ENCODE measurements at regions not wholly inside any gene's neighbourhood (a gene's known extent, or its start where the extent isn't known, plus 50 kb on each side); places are given as distances from the start of the nearest gene placed in this dataset.

GRCh38 chrX:1914606-1915365, 299.9 kb downstream of the ASMT start:
- Histone ChIP-seq H3K27me3 (replicated peaks in 1 of 4; ENCODE audit: control extremely low read depth in 1 of 4, control insufficient read depth in 3 of 4, insufficient read depth in 4 of 4, low read length in 3 of 4) (peaks cover 0 to 5% (median 1%) of the 10 kb centered on the region in 4 experiments), H3K79me2 (ENCODE audit: control insufficient read depth, insufficient read depth, low read length) (no peaks in the 10 kb centered on the region), H2AFZ (ENCODE audit: insufficient read depth, low read depth, low read length, poor library complexity, severe bottlenecking) (no peak overlapping the region), H3K4me1 (ENCODE audit: control insufficient read depth in 2 of 2, insufficient read depth in 2 of 2, low read length in 2 of 2) (no peaks in the 10 kb centered on the region), H3K4me3 (ENCODE audit: control extremely low read depth in 1 of 5, extremely low read depth in 1 of 5, insufficient read depth in 1 of 5, low read depth in 2 of 5, low read length in 4 of 5) (no peak overlapping the region), H3K27ac (ENCODE audit: low read length in 2 of 2) (no peak overlapping the region), H3K4me2 (replicated peaks; ENCODE audit: low read depth, low read length, poor library complexity, severe bottlenecking) (no peak overlapping the region), H4K20me1 (ENCODE audit: control insufficient read depth, insufficient read depth, low read length, poor library complexity, severe bottlenecking) (no peaks in the 10 kb centered on the region), H3K36me3 (replicated peaks in 1 of 2; ENCODE audit: control extremely low read depth in 1 of 2, control insufficient read depth in 1 of 2, extremely low read depth in 1 of 2, insufficient read depth in 2 of 2, low read length in 1 of 2) (no peaks in the 10 kb centered on the region), H3K9me3 (ENCODE audit: control extremely low read depth in 1 of 3, control insufficient read depth in 2 of 3, insufficient read depth in 1 of 3, low read length in 2 of 3) (peaks cover 0 to 9% (median 0%) of the 10 kb centered on the region in 3 donors), H3K9ac (ENCODE audit: low read length) (no peak overlapping the region)
- Mint-ChIP-seq H3K9me3 (ENCODE audit: insufficient read depth) (no peaks in the 10 kb centered on the region), H3K27me3 (peaks cover 14% of the 10 kb centered on the region), H3K4me3 (no peak overlapping the region), H3K27ac (no peak overlapping the region), H3K4me1 (peaks cover 2% of the 10 kb centered on the region)
- POLR2A ChIA-PET, result no interaction called here
- DNase-seq, result no peak
- ATAC-seq (ENCODE audit: low read depth), result no peak
- CTCF ChIA-PET, result no interaction called here
- TF ChIP-seq EZH2 (IDR thresholded peaks at IDR 0.05; ENCODE audit: borderline replicate concordance, insufficient read depth, low read depth, low read length, poor library complexity, severe bottlenecking), result no peak
- no peak for TF ChIP-seq CTCF (IDR thresholded peaks at IDR 0.05)
- 67% methylated on average over 20 of the region's 23 CpGs for WGBS (ENCODE audit: insufficient coverage)
- intact Hi-C loops (cut with micrococcal nuclease), result no loop called here

GRCh38 chrX:1918780-1919179, 303.9 kb downstream of the ASMT start:
- Mint-ChIP-seq H3K9me3 (ENCODE audit: insufficient read depth) (no peaks in the 10 kb centered on the region), H3K27ac (no peak overlapping the region), H3K4me3 (no peak overlapping the region), H3K27me3 (peaks cover 3% of the 10 kb centered on the region), H3K4me1 (no peaks in the 10 kb centered on the region)
- H3K9me3 ChIP-seq (ENCODE audit: control extremely low read depth in 1 of 3, control insufficient read depth in 2 of 3, insufficient read depth in 1 of 3, low read length in 2 of 3), result peaks cover 0 to 9% (median 0%) of the 10 kb centered on the region in 3 donors
- no peak overlapping the region for H3K4me2 ChIP-seq (replicated peaks; ENCODE audit: low read depth, low read length, poor library complexity, severe bottlenecking)
- TF ChIP-seq CTCF (IDR thresholded peaks at IDR 0.05) (no peak), EZH2 (IDR thresholded peaks at IDR 0.05; ENCODE audit: borderline replicate concordance, insufficient read depth, low read depth, low read length, poor library complexity, severe bottlenecking) (no peak)
- intact Hi-C loops (cut with micrococcal nuclease), result no loop called here
- no peak overlapping the region for H3K27ac ChIP-seq (ENCODE audit: low read length in 2 of 2)
- DNase-seq, result no peak
- H4K20me1 ChIP-seq (ENCODE audit: control insufficient read depth, insufficient read depth, low read length, poor library complexity, severe bottlenecking), result no peaks in the 10 kb centered on the region
- POLR2A ChIA-PET, result no interaction called here
- WGBS (ENCODE audit: insufficient coverage), result 100% methylated on average over 5 of the region's 8 CpGs
- H3K4me3 ChIP-seq (ENCODE audit: control extremely low read depth in 1 of 5, extremely low read depth in 1 of 5, insufficient read depth in 1 of 5, low read depth in 2 of 5, low read length in 4 of 5), result no peak overlapping the region
- H3K36me3 ChIP-seq (replicated peaks in 1 of 2; ENCODE audit: control extremely low read depth in 1 of 2, control insufficient read depth in 1 of 2, extremely low read depth in 1 of 2, insufficient read depth in 2 of 2, low read length in 1 of 2), result no peaks in the 10 kb centered on the region
- H3K27me3 ChIP-seq (replicated peaks in 1 of 4; ENCODE audit: control extremely low read depth in 1 of 4, control insufficient read depth in 3 of 4, insufficient read depth in 4 of 4, low read length in 3 of 4), result no peaks in the 10 kb centered on the region
- CTCF ChIA-PET, result no interaction called here
- no peak overlapping the region for H3K9ac ChIP-seq (ENCODE audit: low read length)
- H3K4me1 ChIP-seq (ENCODE audit: control insufficient read depth in 2 of 2, insufficient read depth in 2 of 2, low read length in 2 of 2), result no peaks in the 10 kb centered on the region
- no peak overlapping the region for H2AFZ ChIP-seq (ENCODE audit: insufficient read depth, low read depth, low read length, poor library complexity, severe bottlenecking)
- ATAC-seq (ENCODE audit: low read depth), result no peak
- H3K79me2 ChIP-seq (ENCODE audit: control insufficient read depth, insufficient read depth, low read length), result no peaks in the 10 kb centered on the region
